GM12878 (cell line): ENCODE measurements at regions not wholly inside any gene's neighbourhood (a gene's known extent, or its start where the extent isn't known, plus 50 kb on each side); places are given as distances from the start of the nearest gene placed in this dataset.

Experiments used
- ATAC-seq: fragments of 200-7000 bp; cut with Tn5 transposase; 3 replicates; pipeline ENCODE4 v1.9.1; 2020; ENCODE audit warnings: mild to moderate bottlenecking, moderate library complexity
- BruUV-seq: library from RNA; stranded (reverse); fragments of 400-500 nt; replicated peaks from 2 replicates; lab custom pipeline; 2021; lab: Mats Ljungman, UMichigan
- CTCF ChIA-PET: fragments of 300-600 bp; sonication (Branson Sonifier 250); formaldehyde crosslinking; extraction: SDS; loops from one replicate; lab custom pipeline; 2021; ENCODE audit warnings: inconsistent platforms; lab: Yijun Ruan, JAX
- POLR2A ChIA-PET: fragments of 350-600 bp; formaldehyde crosslinking; extraction: SDS; loops from one replicate; lab custom pipeline; 2021; ENCODE audit warnings: inconsistent platforms; lab: Charles Lee
- RAD21 ChIA-PET: fragments of 300-600 bp; sonication (Branson Sonifier 250); formaldehyde crosslinking; loops from one replicate; lab custom pipeline; 2023; ENCODE audit warnings: antibody characterized with exemption; ENCODE audit not compliant: unreplicated experiment; lab: Charles Lee
- SMC1A ChIA-PET: fragments of 300-600 bp; sonication (Branson Sonifier 250); formaldehyde crosslinking; loops from one replicate; lab custom pipeline; 2023; ENCODE audit not compliant: unreplicated experiment, uncharacterized antibody; lab: Charles Lee
- DNase-seq: peaks from one replicate; pipeline ENCODE4 v3.0.0-alpha.2; 2011; ENCODE audit warnings: low read depth, low spot score
- FAIRE-seq: peaks from 3 replicates; lab custom pipeline; 2011; peaks lifted over from hg19 to GRCh38; lab: Jason Lieb, UNC
- H2AFZ ChIP-seq: 2 replicates; pipeline ENCODE4 v1.6.0; 2011; ENCODE audit warnings: low read depth, low read length, control low read depth; ENCODE audit not compliant: control insufficient read depth
- H3K27ac ChIP-seq: 2 replicates; pipeline ENCODE4 v1.5.1; 2011; ENCODE audit warnings: control low read depth; ENCODE audit not compliant: control insufficient read depth, insufficient read depth
- H3K27me3 ChIP-seq, 2 experiments: replicated peaks in 1 of 2; 2 replicates each; pipeline versions ENCODE4 v1.6.0 to v1.6.1; 2011; ENCODE audit warnings: low read length in 1 of 2; ENCODE audit not compliant: control insufficient read depth in 2 of 2, insufficient read depth in 2 of 2
- H3K36me3 ChIP-seq, 2 experiments: 2 replicates each; pipeline ENCODE4 v1.5.1; 2011; ENCODE audit warnings: low read length in 1 of 2; ENCODE audit not compliant: control insufficient read depth in 2 of 2, insufficient read depth in 2 of 2
- H3K4me1 ChIP-seq: 2 replicates; pipeline ENCODE4 v1.6.1; 2011; ENCODE audit warnings: mild to moderate bottlenecking, low read length, moderate library complexity, mixed read lengths; ENCODE audit not compliant: control insufficient read depth, insufficient read depth
- H3K4me2 ChIP-seq: 2 replicates; pipeline ENCODE4 v1.6.0; 2011; ENCODE audit warnings: control low read depth; ENCODE audit not compliant: control insufficient read depth, insufficient read depth
- H3K4me3 ChIP-seq: fragments of 200-600 bp; sonication (generic); 2 replicates; pipeline ENCODE4 v1.5.1; 2016
- H3K79me2 ChIP-seq: 2 replicates; pipeline ENCODE4 v1.6.0; 2011; ENCODE audit warnings: low read length; ENCODE audit not compliant: control insufficient read depth, insufficient read depth
- H3K9ac ChIP-seq: 2 replicates; pipeline ENCODE4 v1.8.0; 2011; ENCODE audit warnings: low read length, control low read depth, mixed read lengths; ENCODE audit not compliant: control insufficient read depth, insufficient read depth
- H3K9me3 ChIP-seq: replicated peaks from 3 replicates; pipeline ENCODE4 v1.5.1; 2011; ENCODE audit warnings: mild to moderate bottlenecking, low read length; ENCODE audit not compliant: control insufficient read depth, insufficient read depth
- H4K20me1 ChIP-seq: 2 replicates; pipeline ENCODE4 v1.6.0; 2011; ENCODE audit not compliant: control insufficient read depth, insufficient read depth
- CUX1 ChIP-seq: IDR thresholded peaks from 2 replicates; pipeline ENCODE4 v1.6.1; 2012; ENCODE audit warnings: improper control_type of control experiment, low read depth, low read length; ENCODE audit not compliant: insufficient replicate concordance
- HDGF ChIP-seq: fragments of 450-650 bp; IDR thresholded peaks from 2 replicates; pipeline ENCODE4 v1.6.1; 2016; ENCODE audit warnings: antibody characterized with exemption
- JUNB ChIP-seq: IDR thresholded peaks from 2 replicates; pipeline ENCODE4 v1.6.1; 2016; ENCODE audit warnings: antibody characterized with exemption, mild to moderate bottlenecking
- MEF2B ChIP-seq: fragments of 450-650 bp; IDR thresholded peaks from 2 replicates; pipeline ENCODE4 v1.6.1; 2018; ENCODE audit warnings: mild to moderate bottlenecking, moderate library complexity; ENCODE audit not compliant: partially characterized antibody, poor library complexity, severe bottlenecking
- POLR2A ChIP-seq: IDR thresholded peaks from 2 replicates; pipeline ENCODE4 v1.6.1; 2011; ENCODE audit warnings: low read depth, mild to moderate bottlenecking, low read length
- SMC3 ChIP-seq: IDR thresholded peaks from 2 replicates; pipeline ENCODE4 v1.6.1; 2011; ENCODE audit warnings: low read length, improper control_type of control experiment, borderline replicate concordance
- STAT1 ChIP-seq: fragments of 450-650 bp; conservative IDR thresholded peaks from 2 replicates; pipeline ENCODE4 v1.6.1; 2014; ENCODE audit warnings: antibody characterized with exemption, mild to moderate bottlenecking
- TARDBP ChIP-seq: IDR thresholded peaks from 2 replicates; pipeline ENCODE4 v1.6.1; 2016; ENCODE audit warnings: borderline replicate concordance
- TCF3 ChIP-seq: IDR thresholded peaks from 2 replicates; pipeline ENCODE4 v1.6.1; 2012; ENCODE audit warnings: low read depth, mild to moderate bottlenecking, low read length, borderline replicate concordance; ENCODE audit not compliant: insufficient read depth
- WGBS: methylation state at CpG from one replicate; pipeline ENCODE4 v1.1.6; 2016; ENCODE audit warnings: low lambda C conversion rate; ENCODE audit not compliant: insufficient replicate concordance, insufficient coverage; ENCODE audit errors: missing lambda C conversion rate; 5-methylcytosine and 5-hydroxymethylcytosine counted together
- in situ Hi-C: fragments of 300-500 bp; cut with MboI; formaldehyde crosslinking; loops from 9 replicates; pipeline ENCODE4 v1.14.3; 2018; ENCODE audit warnings: mixed read lengths
- intact Hi-C: fragments of 100-400 bp; cut with micrococcal nuclease; formaldehyde crosslinking; loops from one replicate; pipeline ENCODE4 v1.14.2; 2022; ENCODE audit not compliant: unreplicated experiment

GRCh38 chr2:122157158-122157557, 401.7 kb downstream of the TSN start:
- H3K4me1 ChIP-seq: no peaks in the 10 kb centered on the region
- ATAC-seq (no peak), DNase-seq (no peak), FAIRE-seq (no peak)
- no TSS peak for BruUV-seq
- in situ Hi-C loops (no loop called here), intact Hi-C loops (no loop called here)
- 48% methylated on average over 10 of the region's 10 CpGs for WGBS
- no peak overlapping the region for H3K9ac ChIP-seq
- H4K20me1 ChIP-seq: no peaks in the 10 kb centered on the region
- TF ChIP-seq HDGF (no peak), STAT1 (no peak), POLR2A (no peak), JUNB (no peak), CUX1 (no peak), SMC3 (no peak), TCF3 (no peak), MEF2B (no peak), TARDBP (no peak)
- no peak overlapping the region for H3K4me2 ChIP-seq
- H2AFZ ChIP-seq: no peak overlapping the region
- H3K4me3 ChIP-seq: no peak overlapping the region
- no peaks in the 10 kb centered on the region; a peak in 2 of 4 replicates for H3K27me3 ChIP-seq
- POLR2A ChIA-PET: interaction anchor here (1.3 kb wide), 1 partner anchor 10 kb away, joined by 3 read pairs; no protein-coding TSS in a partner anchor
- no peaks in the 10 kb centered on the region for H3K36me3 ChIP-seq
- H3K9me3 ChIP-seq: no peaks in the 10 kb centered on the region
- H3K27ac ChIP-seq: no peak overlapping the region
- CTCF ChIA-PET: interaction anchor here (2.1 kb wide), 1 partner anchor 12 kb away, joined by 5 read pairs; no protein-coding TSS in a partner anchor
- SMC1A ChIA-PET: interaction anchor here (0.8 kb wide), 1 partner anchor 14 kb away, joined by 3 read pairs; no protein-coding TSS in a partner anchor
- RAD21 ChIA-PET: no interaction called here
- H3K79me2 ChIP-seq: no peaks in the 10 kb centered on the region
